Esophagus (tissue), 2 donors: ENCODE measurements at regions not wholly inside any gene's neighbourhood (a gene's known extent, or its start where the extent isn't known, plus 50 kb on each side); places are given as distances from the start of the nearest gene placed in this dataset.

Experiments used
- H3K27ac ChIP-seq, 2 donors: one replicate each; pipeline ENCODE4 v1.5.1; 2013; ENCODE audit warnings: low read depth in 2 of 2, mild to moderate bottlenecking in 2 of 2, inconsistent platforms in 1 of 2, low read length in 1 of 2, moderate library complexity in 1 of 2
- H3K27me3 ChIP-seq, 2 donors: one replicate each; pipeline ENCODE4 v1.6.1; 2013; ENCODE audit warnings: low read length in 2 of 2, control low read depth in 1 of 2, mild to moderate bottlenecking in 1 of 2; ENCODE audit not compliant: insufficient read depth in 2 of 2, control insufficient read depth in 1 of 2
- H3K36me3 ChIP-seq, 2 donors: one replicate each; pipeline ENCODE4 v1.6.1; 2013; ENCODE audit warnings: low read length in 1 of 2; ENCODE audit not compliant: control insufficient read depth in 2 of 2, insufficient read depth in 2 of 2
- H3K4me1 ChIP-seq, 2 donors: one replicate each; pipeline ENCODE4 v1.6.1; 2013; ENCODE audit warnings: low read length in 1 of 2; ENCODE audit not compliant: control insufficient read depth in 2 of 2, insufficient read depth in 2 of 2
- H3K4me3 ChIP-seq, 2 donors: one replicate each; pipeline ENCODE4 v1.5.1; 2013; ENCODE audit warnings: low read length in 2 of 2, mild to moderate bottlenecking in 2 of 2, low read depth in 1 of 2, moderate library complexity in 1 of 2
- H3K9me3 ChIP-seq, 2 donors: one replicate each; pipeline ENCODE4 v1.6.1; 2013; ENCODE audit warnings: mild to moderate bottlenecking in 2 of 2, low read depth in 1 of 2, low read length in 1 of 2, moderate library complexity in 1 of 2; ENCODE audit not compliant: control insufficient read depth in 2 of 2, insufficient read depth in 1 of 2
- WGBS, 2 donors: extraction: QIAGEN DNeasy Blood & Tissue Kit; methylation state at CpG; one replicate each; pipeline ENCODE4 v1.1.7; 2013; 5-methylcytosine and 5-hydroxymethylcytosine counted together
- donor health status: healthy with polysubstance abuse.
- donor health status: Bipolar disorder and iron deficiency.

DNA sequence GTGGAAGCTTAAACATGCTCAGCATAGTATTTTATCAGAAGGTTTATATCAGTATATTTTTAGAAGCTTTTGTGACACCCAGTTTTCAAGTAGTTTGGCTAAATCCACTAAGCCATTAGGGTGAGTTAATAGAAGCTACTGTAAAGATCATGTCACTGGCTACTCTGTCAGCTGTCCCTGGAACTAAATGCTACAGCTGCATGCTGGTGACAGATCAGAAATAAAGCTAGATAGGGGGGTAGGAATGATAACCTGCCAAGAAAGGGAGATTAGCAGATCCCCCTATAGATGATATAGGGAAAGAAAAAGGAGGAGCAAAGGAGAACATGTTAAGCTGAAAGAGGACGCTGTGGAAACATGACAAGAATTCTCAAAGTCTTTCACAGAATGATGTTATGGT lies 363.2 kb downstream of the QKI start:
- peaks cover 0 to 4% of the 10 kb centered on the region in 2 donors for H3K4me1 ChIP-seq
- WGBS, 2 donors = 87 to 94% methylated on average over 1 of the region's 1 CpG

GRCh38 chr6:163776906-163777686 lies 362.6 kb downstream of the QKI start:
- 91 to 96% methylated on average over 10 of the region's 10 CpGs for WGBS, 2 donors
- Histone ChIP-seq H3K27me3 (no peaks in the 10 kb centered on the region), H3K4me3 (no peak overlapping the region), H3K27ac (no peak overlapping the region), H3K36me3 (no peaks in the 10 kb centered on the region), H3K4me1 (peaks cover 0 to 4% of the 10 kb centered on the region in 2 donors), H3K9me3 (no peaks in the 10 kb centered on the region)

More for the DNA sequence above, 363.2 kb downstream of the QKI start:
- no peak overlapping the region for H3K4me3 ChIP-seq
- H3K27me3 ChIP-seq = no peaks in the 10 kb centered on the region
- no peak overlapping the region for H3K27ac ChIP-seq
- no peaks in the 10 kb centered on the region for H3K36me3 ChIP-seq
- H3K9me3 ChIP-seq = no peaks in the 10 kb centered on the region

DNA sequence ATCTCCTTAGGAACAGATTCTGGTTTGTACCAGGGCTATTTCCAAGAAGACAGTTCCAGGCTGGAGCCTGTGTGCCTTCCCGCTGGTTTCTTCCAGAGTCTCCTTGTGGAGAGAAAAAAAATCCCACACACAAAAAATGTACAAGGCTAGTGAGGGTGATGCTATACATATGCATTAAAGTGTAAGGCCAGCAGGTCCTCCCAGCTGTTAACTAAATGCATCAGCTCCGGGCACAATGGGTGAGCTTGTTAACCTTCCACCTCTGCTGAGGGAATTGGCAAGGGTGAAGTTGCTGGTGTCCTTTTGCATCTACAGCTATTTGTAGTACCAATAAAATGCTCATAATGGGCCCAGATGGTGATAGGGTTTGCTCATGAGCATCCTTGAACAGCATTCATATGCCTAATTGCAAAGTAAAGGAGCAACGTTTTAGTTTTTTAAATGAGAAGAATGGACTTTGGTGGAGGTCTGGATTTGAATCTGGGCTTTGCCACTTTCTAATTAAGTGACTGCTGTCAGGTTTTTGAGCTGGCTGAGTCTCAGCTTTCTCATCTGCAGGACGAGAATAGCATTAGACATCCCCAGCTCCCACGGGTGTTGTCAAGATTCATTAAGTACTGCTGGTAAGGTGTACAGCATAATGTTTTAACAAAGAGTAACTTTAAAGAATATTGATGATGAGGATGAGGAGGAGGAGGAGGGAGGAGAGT lies 361.8 kb downstream of the QKI start:
- 86 to 87% methylated on average over 5 of the region's 5 CpGs for WGBS, 2 donors
- Histone ChIP-seq H3K27me3 (no peaks in the 10 kb centered on the region), H3K27ac (no peak overlapping the region)

DNA sequence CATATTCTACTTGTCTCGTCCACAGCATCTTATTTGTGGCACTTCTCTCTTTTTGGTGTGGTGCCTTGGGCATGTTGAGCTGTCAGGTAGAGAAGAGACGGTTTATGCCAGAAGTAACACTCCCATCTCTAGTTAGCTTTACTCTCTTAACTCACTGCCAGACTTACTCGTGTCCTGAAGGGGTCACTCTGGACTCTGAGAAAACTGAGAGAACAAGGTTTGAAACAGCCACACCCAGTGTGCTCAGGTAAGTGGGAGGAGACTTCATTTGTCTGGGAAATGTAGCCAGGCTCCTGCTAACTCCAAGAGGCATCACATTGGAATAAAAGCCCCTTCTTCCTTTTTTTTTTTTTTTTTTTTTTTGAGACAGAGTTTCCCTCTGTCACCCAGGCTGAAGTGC lies 360.8 kb downstream of the QKI start:
- peaks cover 0 to 4% of the 10 kb centered on the region in 2 donors for H3K4me1 ChIP-seq
- no peak overlapping the region for H3K27ac ChIP-seq
- H3K4me3 ChIP-seq = no peak overlapping the region
- H3K9me3 ChIP-seq = no peaks in the 10 kb centered on the region
- 63 to 68% methylated on average over 3 of the region's 3 CpGs for WGBS, 2 donors
- H3K36me3 ChIP-seq = no peaks in the 10 kb centered on the region
- H3K27me3 ChIP-seq = no peaks in the 10 kb centered on the region

More for the DNA sequence above, 361.8 kb downstream of the QKI start:
- Histone ChIP-seq H3K36me3 (no peaks in the 10 kb centered on the region), H3K4me3 (no peak overlapping the region), H3K4me1 (peaks cover 0 to 4% of the 10 kb centered on the region in 2 donors), H3K9me3 (no peaks in the 10 kb centered on the region)

GRCh38 chr6:163774485-163774884 lies 360.0 kb downstream of the QKI start:
- H3K4me1 ChIP-seq = peaks cover 0 to 4% of the 10 kb centered on the region in 2 donors
- WGBS, 2 donors = 94% methylated on average over 8 of the region's 8 CpGs
- no peaks in the 10 kb centered on the region for H3K27me3 ChIP-seq
- H3K9me3 ChIP-seq = no peaks in the 10 kb centered on the region
- no peaks in the 10 kb centered on the region for H3K36me3 ChIP-seq
- H3K4me3 ChIP-seq = no peak overlapping the region
- H3K27ac ChIP-seq = no peak overlapping the region

GRCh38 chr6:163773646-163774045 lies 359.1 kb downstream of the QKI start:
- H3K4me1 ChIP-seq = peaks cover 0 to 4% of the 10 kb centered on the region in 2 donors
- no peaks in the 10 kb centered on the region for H3K27me3 ChIP-seq
- H3K9me3 ChIP-seq = no peaks in the 10 kb centered on the region
- H3K4me3 ChIP-seq = no peak overlapping the region
- no peak overlapping the region for H3K27ac ChIP-seq
- H3K36me3 ChIP-seq = no peaks in the 10 kb centered on the region
- whole genome bisulfite sequencing, 2 donors = 64 to 66% methylated on average over 4 of the region's 4 CpGs

DNA sequence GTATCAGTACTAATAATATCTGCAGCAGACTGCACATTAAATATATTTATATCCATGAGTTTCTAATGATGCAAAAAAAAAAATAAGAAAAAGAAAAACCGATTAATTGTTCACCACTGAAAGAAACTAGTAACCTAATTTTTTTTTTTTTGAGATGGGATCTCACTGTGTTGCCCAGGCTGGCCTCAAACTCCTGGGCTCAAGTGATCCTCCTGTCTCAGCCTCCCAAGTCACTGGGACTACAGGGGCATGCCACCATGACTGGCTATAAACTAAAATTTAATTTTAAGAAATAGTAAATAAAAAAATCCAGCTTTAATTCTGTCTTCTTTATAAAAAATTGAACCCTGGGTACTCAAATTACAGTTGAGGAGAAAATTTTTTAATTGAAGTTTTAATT lies 358.2 kb downstream of the QKI start:
- Histone ChIP-seq H3K4me1 (peaks cover 0 to 4% of the 10 kb centered on the region in 2 donors), H3K9me3 (no peaks in the 10 kb centered on the region), H3K27me3 (no peaks in the 10 kb centered on the region), H3K36me3 (no peaks in the 10 kb centered on the region), H3K27ac (no peak overlapping the region), H3K4me3 (no peak overlapping the region)
- WGBS, 2 donors = 88 to 89% methylated on average over 1 of the region's 1 CpG

DNA sequence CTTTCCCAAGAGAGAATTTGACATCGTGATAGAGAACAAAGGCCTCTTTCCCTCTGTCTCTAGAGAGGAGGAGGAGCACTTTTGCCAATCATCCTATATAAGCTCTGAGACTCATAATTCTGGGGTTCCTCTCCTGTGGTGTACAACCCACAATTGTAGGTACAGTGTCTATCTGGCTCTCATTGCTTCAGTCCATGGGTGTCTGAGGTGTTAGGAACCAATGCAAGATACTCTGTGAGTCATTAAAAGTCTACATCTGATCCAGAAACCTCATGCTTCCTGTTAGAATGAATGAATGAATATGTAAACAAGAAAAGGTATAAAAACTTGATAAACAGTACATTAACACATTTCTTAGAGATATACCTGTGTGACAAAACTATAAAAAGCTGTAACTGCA lies 356.7 kb downstream of the QKI start:
- no peaks in the 10 kb centered on the region for H3K27me3 ChIP-seq
- no peaks in the 10 kb centered on the region for H3K9me3 ChIP-seq
- 72 to 80% methylated on average over 1 of the region's 1 CpG for WGBS, 2 donors
- peaks cover 0 to 4% of the 10 kb centered on the region in 2 donors for H3K4me1 ChIP-seq
- no peak overlapping the region for H3K27ac ChIP-seq
- H3K4me3 ChIP-seq = no peak overlapping the region
- H3K36me3 ChIP-seq = no peaks in the 10 kb centered on the region

GRCh38 chr6:163768905-163769304 lies 354.4 kb downstream of the QKI start:
- Histone ChIP-seq H3K27me3 (no peaks in the 10 kb centered on the region), H3K36me3 (no peaks in the 10 kb centered on the region), H3K4me3 (no peak overlapping the region), H3K9me3 (no peaks in the 10 kb centered on the region), H3K27ac (no peak overlapping the region), H3K4me1 (peaks cover 0 to 3% of the 10 kb centered on the region in 2 donors)
